CD4-positive, alpha-beta T cell (primary cell): ENCODE measurements at regions not wholly inside any gene's neighbourhood (a gene's known extent, or its start where the extent isn't known, plus 50 kb on each side); places are given as distances from the start of the nearest gene placed in this dataset.

ENCODE experiments used
- ATAC-seq: fragments of 200-7000 bp; cut with Tn5 transposase; one replicate; pipeline ENCODE4 v1.10.0; 2022; ENCODE audit warnings: mild to moderate bottlenecking; ENCODE audit not compliant: poor library complexity
- CTCF ChIA-PET: fragments of 350-600 bp; sonication (Branson Sonifier 250); formaldehyde crosslinking; loops from one replicate; lab custom pipeline; 2021; ENCODE audit warnings: antibody characterized with exemption, inconsistent platforms; lab: Charles Lee
- POLR2A ChIA-PET: fragments of 350-600 bp; sonication (Branson Sonifier 250); formaldehyde crosslinking; loops from one replicate; lab custom pipeline; 2021; ENCODE audit warnings: antibody characterized with exemption, inconsistent platforms; lab: Charles Lee
- DNase-seq, 14 experiments: peaks; one replicate each; pipeline ENCODE4 v3.0.0-alpha.2; 2013 to 2020; ENCODE audit warnings: mixed read lengths in 2 of 14
- H3K27ac ChIP-seq, 2 donors: one replicate each; pipeline versions ENCODE4 v1.5.1 to v1.7.0; 2013; ENCODE audit warnings: low read length in 2 of 2, low read depth in 1 of 2, mild to moderate bottlenecking in 1 of 2
- H3K27me3 ChIP-seq, 2 experiments: 1 replicate in 1 of 2; 2 replicates in 1 of 2; pipeline versions ENCODE4 v1.6.1 to v1.7.0; 2013; ENCODE audit warnings: low read length in 2 of 2, control low read depth in 1 of 2, mild to moderate bottlenecking in 1 of 2, moderate library complexity in 1 of 2; ENCODE audit not compliant: insufficient read depth in 2 of 2, control insufficient read depth in 1 of 2
- H3K36me3 ChIP-seq: one replicate; pipeline ENCODE4 v1.6.1; 2013; ENCODE audit warnings: low read length, control low read depth; ENCODE audit not compliant: insufficient read depth
- H3K4me1 ChIP-seq: one replicate; pipeline ENCODE4 v1.6.1; 2013; ENCODE audit warnings: low read length, control low read depth; ENCODE audit not compliant: insufficient read depth
- H3K4me3 ChIP-seq: one replicate; pipeline ENCODE4 v1.5.1; 2013; ENCODE audit warnings: mild to moderate bottlenecking, low read length, moderate library complexity
- H3K9me3 ChIP-seq, 2 experiments: 1 replicate in 1 of 2; 2 replicates in 1 of 2; pipeline versions ENCODE4 v1.6.1 to v1.7.0; 2013; ENCODE audit warnings: low read length in 2 of 2, mild to moderate bottlenecking in 2 of 2, control low read depth in 1 of 2, moderate library complexity in 1 of 2; ENCODE audit not compliant: control insufficient read depth in 1 of 2, insufficient read depth in 1 of 2
- H3K27ac Mint-ChIP-seq: one replicate; pipeline ENCODE4 v1.8.0; 2020; ENCODE audit warnings: mixed read lengths
- H3K27me3 Mint-ChIP-seq: one replicate; pipeline ENCODE4 v1.8.0; 2021; ENCODE audit warnings: mixed read lengths
- H3K36me3 Mint-ChIP-seq: one replicate; pipeline ENCODE4 v1.8.0; 2021; ENCODE audit warnings: low read depth, mixed read lengths
- H3K4me1 Mint-ChIP-seq: one replicate; pipeline ENCODE4 v1.8.0; 2021; ENCODE audit warnings: low read depth, mixed read lengths
- H3K4me3 Mint-ChIP-seq: one replicate; pipeline ENCODE4 v1.8.0; 2020; ENCODE audit warnings: mild to moderate bottlenecking, mixed read lengths
- H3K9me3 Mint-ChIP-seq: one replicate; pipeline ENCODE4 v1.8.0; 2020; ENCODE audit warnings: mixed read lengths
- CTCF ChIP-seq: fragments of 200-600 bp; IDR thresholded peaks from one replicate; pipeline ENCODE4 v1.8.0; 2022; ENCODE audit warnings: antibody characterized with exemption, mild to moderate bottlenecking
- intact Hi-C, 2 experiments: fragments of 100-400 bp; cut with DNase I in 1 of 2; cut with micrococcal nuclease in 1 of 2; formaldehyde crosslinking; loops; one replicate each; pipeline versions ENCODE4 v1.15.1 to v1.9.0; 2023 to 2025; cut with DNase I, micrococcal nuclease

- H3K27me3 ChIP-seq, result no peaks in the 10 kb centered on the region
- DNase-seq, result no peak
- Mint-ChIP-seq H3K27ac (no peak overlapping the region), H3K4me1 (no peaks in the 10 kb centered on the region), H3K9me3 (no peaks in the 10 kb centered on the region), H3K27me3 (no peaks in the 10 kb centered on the region), H3K36me3 (no peaks in the 10 kb centered on the region), H3K4me3 (no peak overlapping the region)
- no peak for TF ChIP-seq CTCF
- intact Hi-C loops, result no loop called here
- H3K27ac ChIP-seq, result no peak overlapping the region
- H3K36me3 ChIP-seq, result no peaks in the 10 kb centered on the region
- ChIA-PET POLR2A (no interaction called here), CTCF (no interaction called here)
- ATAC-seq, result no peak
- H3K4me3 ChIP-seq, result no peak overlapping the region
- peaks cover 6 to 13% of the 10 kb centered on the region in 2 experiments for H3K9me3 ChIP-seq
- no peaks in the 10 kb centered on the region for H3K4me1 ChIP-seq
Measured at GRCh38 chr4:132934911-132935310, 214.2 kb upstream of the PCDH10 start.

- Mint-ChIP-seq H3K27me3 (no peaks in the 10 kb centered on the region), H3K9me3 (peaks cover 3% of the 10 kb centered on the region), H3K36me3 (no peaks in the 10 kb centered on the region), H3K4me1 (no peaks in the 10 kb centered on the region), H3K4me3 (no peak overlapping the region), H3K27ac (no peak overlapping the region)
- no peak for DNase-seq
- Histone ChIP-seq H3K4me3 (no peak overlapping the region), H3K27me3 (no peaks in the 10 kb centered on the region), H3K4me1 (no peaks in the 10 kb centered on the region), H3K27ac (no peak overlapping the region), H3K9me3 (peaks cover 0 to 15% of the 10 kb centered on the region in 2 experiments), H3K36me3 (no peaks in the 10 kb centered on the region)
- no peak for ATAC-seq
- intact Hi-C loops, result no loop called here
- no peak for TF ChIP-seq CTCF
- CTCF ChIA-PET, result no interaction called here
- POLR2A ChIA-PET, result no interaction called here
Measured at GRCh38 chr4:132955146-132955545, 193.9 kb upstream of the PCDH10 start.

- intact Hi-C loops, result no loop called here
- H3K27me3 Mint-ChIP-seq, result no peaks in the 10 kb centered on the region
- Histone ChIP-seq H3K36me3 (no peaks in the 10 kb centered on the region), H3K27ac (no peak overlapping the region), H3K27me3 (no peaks in the 10 kb centered on the region), H3K4me3 (no peak overlapping the region), H3K9me3 (peaks cover 0 to 20% of the 10 kb centered on the region in 2 experiments), H3K4me1 (no peaks in the 10 kb centered on the region)
- CTCF ChIA-PET, result no interaction called here
- no peak for TF ChIP-seq CTCF
- ATAC-seq (no peak), DNase-seq (no peak)
- H3K4me3 Mint-ChIP-seq, result no peak overlapping the region
- H3K36me3 Mint-ChIP-seq, result no peaks in the 10 kb centered on the region
- no peaks in the 10 kb centered on the region for H3K4me1 Mint-ChIP-seq
- no peak overlapping the region for H3K27ac Mint-ChIP-seq
- POLR2A ChIA-PET, result no interaction called here
- no peaks in the 10 kb centered on the region for H3K9me3 Mint-ChIP-seq
Measured at GRCh38 chr4:132956962-132957361, 192.1 kb upstream of the PCDH10 start.
